IMR-90 (cell line): ENCODE measurements at regions not wholly inside any gene's neighbourhood (a gene's known extent, or its start where the extent isn't known, plus 50 kb on each side); places are given as distances from the start of the nearest gene placed in this dataset.

ENCODE experiments used
- ATAC-seq: fragments of 200-7000 bp; cut with Tn5 transposase; 2 replicates; pipeline ENCODE4 v1.9.1; 2020; ENCODE audit warnings: low read depth, mild to moderate bottlenecking, moderate library complexity
- BruUV-seq: library from RNA; stranded (reverse); fragments of 400-500 nt; replicated peaks from 2 replicates; lab custom pipeline; 2021; lab: Mats Ljungman, UMichigan
- CTCF ChIA-PET: fragments of 300-600 bp; formaldehyde crosslinking; extraction: SDS; loops from one replicate; lab custom pipeline; 2021; ENCODE audit warnings: antibody characterized with exemption; lab: Yijun Ruan, JAX
- POLR2A ChIA-PET: fragments of 300-600 bp; sonication (Branson Sonifier 250); formaldehyde crosslinking; loops from one replicate; lab custom pipeline; 2022; ENCODE audit warnings: antibody characterized with exemption; ENCODE audit not compliant: unreplicated experiment; lab: Charles Lee
- DNase-seq: peaks from one replicate; pipeline ENCODE4 v3.0.0; 2013
- H2AFZ ChIP-seq: replicated peaks from 2 replicates; pipeline ENCODE3; 2013; ENCODE audit warnings: low read length, mild to moderate bottlenecking; ENCODE audit not compliant: poor library complexity
- H2AK5ac ChIP-seq: 2 replicates; pipeline ENCODE4 v1.6.1; 2013; ENCODE audit warnings: low read depth, low read length, inconsistent platforms
- H2AK9ac ChIP-seq: replicated peaks from 2 replicates; pipeline ENCODE3; 2013; ENCODE audit warnings: mild to moderate bottlenecking, low read depth, low read length, moderate library complexity; ENCODE audit not compliant: poor library complexity
- H2BK120ac ChIP-seq: 2 replicates; pipeline ENCODE4 v1.6.1; 2013; ENCODE audit warnings: low read depth, low read length, inconsistent platforms
- H2BK15ac ChIP-seq: 3 replicates; pipeline ENCODE4 v1.6.1; 2013; ENCODE audit warnings: low read depth, low read length, inconsistent platforms
- H2BK20ac ChIP-seq: 2 replicates; pipeline ENCODE4 v1.6.1; 2013; ENCODE audit warnings: low read depth, mild to moderate bottlenecking, inconsistent platforms, low read length, moderate library complexity
- H2BK5ac ChIP-seq: 2 replicates; pipeline ENCODE4 v1.6.1; 2013; ENCODE audit warnings: mild to moderate bottlenecking, low read depth, low read length, inconsistent platforms; ENCODE audit not compliant: poor library complexity, severe bottlenecking
- H3K14ac ChIP-seq: replicated peaks from 2 replicates; pipeline ENCODE4 v1.6.1; 2013; ENCODE audit warnings: low read depth, low read length, inconsistent platforms
- H3K18ac ChIP-seq: 2 replicates; pipeline ENCODE4 v1.6.1; 2013; ENCODE audit warnings: low read depth, low read length, control low read depth
- H3K23ac ChIP-seq: 2 replicates; pipeline ENCODE4 v1.6.1; 2013; ENCODE audit warnings: low read depth, low read length, inconsistent platforms
- H3K27ac ChIP-seq: 2 replicates; pipeline ENCODE4 v1.5.1; 2013; ENCODE audit warnings: mild to moderate bottlenecking, control low read depth, low read length; ENCODE audit not compliant: insufficient read depth
- H3K27me3 ChIP-seq: 2 replicates; pipeline ENCODE4 v1.6.1; 2013; ENCODE audit warnings: low read length; ENCODE audit not compliant: control insufficient read depth, insufficient read depth
- H3K36me3 ChIP-seq: 2 replicates; pipeline ENCODE4 v1.6.1; 2013; ENCODE audit warnings: low read length, mixed read lengths; ENCODE audit not compliant: control insufficient read depth, insufficient read depth
- H3K4ac ChIP-seq: 2 replicates; pipeline ENCODE4 v1.6.1; 2013; ENCODE audit warnings: low read depth, low read length, inconsistent platforms
- H3K4me1 ChIP-seq: 2 replicates; pipeline ENCODE4 v1.6.1; 2013; ENCODE audit warnings: low read length, mixed read lengths; ENCODE audit not compliant: control insufficient read depth, insufficient read depth
- H3K4me2 ChIP-seq: 2 replicates; pipeline ENCODE4 v1.6.1; 2013; ENCODE audit warnings: low read depth, mild to moderate bottlenecking, control low read depth, low read length, moderate library complexity
- H3K4me3 ChIP-seq: 2 replicates; pipeline ENCODE4 v1.5.1; 2013; ENCODE audit warnings: low read depth, mild to moderate bottlenecking, control low read depth, low read length, moderate library complexity; ENCODE audit not compliant: insufficient read depth
- H3K56ac ChIP-seq: 2 replicates; pipeline ENCODE4 v1.6.1; 2013; ENCODE audit warnings: low read length, inconsistent platforms; ENCODE audit not compliant: insufficient read depth; ENCODE audit errors: extremely low read depth
- H3K79me1 ChIP-seq, 2 experiments: 2 replicates each; pipeline ENCODE4 v1.6.1; 2013; ENCODE audit warnings: low read length in 2 of 2, inconsistent platforms in 1 of 2, low read depth in 1 of 2
- H3K9ac ChIP-seq: 2 replicates; pipeline ENCODE4 v1.6.1; 2013; ENCODE audit warnings: low read depth, low read length, control low read depth
- H3K9me1 ChIP-seq: 2 replicates; pipeline ENCODE4 v1.6.1; 2013; ENCODE audit warnings: low read length, inconsistent platforms; ENCODE audit not compliant: insufficient read depth
- H3K9me3 ChIP-seq: 2 replicates; pipeline ENCODE4 v1.6.1; 2013; ENCODE audit warnings: low read length; ENCODE audit not compliant: control insufficient read depth, insufficient read depth
- H4K20me1 ChIP-seq: 2 replicates; pipeline ENCODE4 v1.6.1; 2013; ENCODE audit warnings: low read length, inconsistent platforms; ENCODE audit not compliant: insufficient read depth
- H4K5ac ChIP-seq: 2 replicates; pipeline ENCODE4 v1.6.1; 2013; ENCODE audit warnings: mild to moderate bottlenecking, low read depth, low read length, control low read depth
- H4K8ac ChIP-seq, 2 experiments: 2 replicates each; pipeline ENCODE4 v1.6.1; 2013; ENCODE audit warnings: low read depth in 2 of 2, low read length in 2 of 2, control low read depth in 1 of 2, inconsistent platforms in 1 of 2
- H4K91ac ChIP-seq: 2 replicates; pipeline ENCODE4 v1.6.1; 2013; ENCODE audit warnings: low read depth, low read length, inconsistent platforms; ENCODE audit not compliant: insufficient read depth
- BHLHE40 ChIP-seq: fragments of 150-350 bp; IDR thresholded peaks from 2 replicates; pipeline ENCODE4 v1.6.1; 2016; ENCODE audit warnings: mild to moderate bottlenecking, low read depth, low read length
- CEBPB ChIP-seq: IDR thresholded peaks from 2 replicates; pipeline ENCODE4 v1.6.1; 2012; ENCODE audit warnings: low read depth, low read length, improper control_type of control experiment
- CHD1 ChIP-seq: IDR thresholded peaks from 2 replicates; pipeline ENCODE4 v1.6.1; 2012; ENCODE audit warnings: low read depth, low read length, improper control_type of control experiment
- CTCF ChIP-seq: conservative IDR thresholded peaks from 2 replicates; pipeline ENCODE4 v1.5.1; 2012; ENCODE audit warnings: mild to moderate bottlenecking, low read depth, low read length, improper control_type of control experiment
- ELK1 ChIP-seq: fragments of 150-350 bp; IDR thresholded peaks from 2 replicates; pipeline ENCODE4 v1.6.1; 2016; ENCODE audit warnings: low read depth, mild to moderate bottlenecking, low read length, moderate library complexity, borderline replicate concordance
- FOS ChIP-seq: fragments of 150-350 bp; IDR thresholded peaks from 2 replicates; pipeline ENCODE4 v1.6.1; 2016; ENCODE audit warnings: low read depth, low read length
- MAFK ChIP-seq: IDR thresholded peaks from 2 replicates; pipeline ENCODE4 v1.6.1; 2012; ENCODE audit warnings: low read depth, low read length, improper control_type of control experiment
- MAZ ChIP-seq: IDR thresholded peaks from 2 replicates; pipeline ENCODE4 v1.6.1; 2012; ENCODE audit warnings: low read depth, mild to moderate bottlenecking, low read length, improper control_type of control experiment, moderate library complexity, borderline replicate concordance
- MXI1 ChIP-seq: IDR thresholded peaks from 2 replicates; pipeline ENCODE4 v1.6.1; 2012; ENCODE audit warnings: low read depth, mild to moderate bottlenecking, low read length, moderate library complexity, borderline replicate concordance
- NFE2L2 ChIP-seq: fragments of 150-350 bp; IDR thresholded peaks from 2 replicates; pipeline ENCODE4 v1.6.1; 2016; ENCODE audit warnings: low read depth, mild to moderate bottlenecking, low read length
- POLR2A ChIP-seq: IDR thresholded peaks from 2 replicates; pipeline ENCODE4 v1.6.1; 2012; ENCODE audit warnings: mild to moderate bottlenecking, low read depth, low read length
- RAD21 ChIP-seq: IDR thresholded peaks from 2 replicates; pipeline ENCODE4 v1.6.1; 2012; ENCODE audit warnings: low read length, improper control_type of control experiment
- RCOR1 ChIP-seq: IDR thresholded peaks from 2 replicates; pipeline ENCODE4 v1.6.1; 2012; ENCODE audit warnings: mild to moderate bottlenecking, low read length, improper control_type of control experiment; ENCODE audit not compliant: insufficient replicate concordance
- RFX5 ChIP-seq: IDR thresholded peaks from 2 replicates; pipeline ENCODE4 v1.8.0; 2012; ENCODE audit warnings: low read depth, mild to moderate bottlenecking, low read length, moderate library complexity
- SMC3 ChIP-seq: fragments of 150-350 bp; IDR thresholded peaks from 2 replicates; pipeline ENCODE4 v1.6.1; 2016; ENCODE audit warnings: low read depth, mild to moderate bottlenecking, antibody characterized with exemption, low read length, moderate library complexity
- WGBS, 2 experiments: methylation state at CpG; one replicate each; pipeline versions ENCODE4 v1.1.5 to v1.1.7; 2013; ENCODE audit warnings: missing lambda C conversion rate in 2 of 2; ENCODE audit not compliant: insufficient read length in 1 of 2; ENCODE audit errors: extremely low coverage in 2 of 2; 5-methylcytosine and 5-hydroxymethylcytosine counted together
- dilution Hi-C: fragments of 300-500 bp; cut with HindIII; formaldehyde crosslinking; loops from one replicate; pipeline ENCODE4 v1.14.3; 2018; ENCODE audit warnings: low sequenced_read_pairs; ENCODE audit not compliant: unreplicated experiment
- in situ Hi-C: fragments of 300-500 bp; cut with MboI; formaldehyde crosslinking; loops from 3 replicates; pipeline ENCODE4 v1.14.3; 2019; ENCODE audit warnings: low sequenced_read_pairs, inconsistent platforms, mixed read lengths
- intact Hi-C: fragments of 100-400 bp; cut with micrococcal nuclease; formaldehyde crosslinking; loops from 2 replicates; pipeline ENCODE4 v1.10.0; 2022
- TF ChIP-seq, protein P1 (sequence below): fragments of 150-350 bp; IDR thresholded peaks from 2 replicates; pipeline ENCODE4 v1.6.1; 2017; ENCODE audit warnings: mild to moderate bottlenecking, antibody characterized with exemption, low read length, low read depth

GRCh38 chr3:164278550-164278949, 799.7 kb downstream of the SI start:
- ATAC-seq (no peak), DNase-seq (no peak)
- Histone ChIP-seq H3K4me2 (no peak overlapping the region), H2AK9ac (no peak overlapping the region), H2AFZ (no peak overlapping the region), H3K18ac (no peak overlapping the region), H4K20me1 (no peaks in the 10 kb centered on the region), H4K8ac (no peak overlapping the region), H3K4me3 (no peak overlapping the region), H4K91ac (no peak overlapping the region), H2AK5ac (no peak overlapping the region), H3K36me3 (no peaks in the 10 kb centered on the region), H2BK120ac (no peak overlapping the region), H3K56ac (no peak overlapping the region), H3K9me3 (peaks cover 19% of the 10 kb centered on the region), H2BK5ac (no peak overlapping the region), H3K79me1 (no peaks in the 10 kb centered on the region), H3K4ac (no peak overlapping the region), H3K27ac (no peak overlapping the region), H3K27me3 (no peaks in the 10 kb centered on the region), H3K23ac (no peak overlapping the region), H3K14ac (no peak overlapping the region), H2BK20ac (no peak overlapping the region), H3K4me1 (no peaks in the 10 kb centered on the region), H3K9ac (no peak overlapping the region), H3K9me1 (no peaks in the 10 kb centered on the region), H2BK15ac (no peak overlapping the region), H4K5ac (no peak overlapping the region)
- no CpG with 5 or more reads among the region's 2 CpGs for WGBS, 2 experiments
- in situ Hi-C loops (no loop called here), dilution Hi-C loops (no loop called here), intact Hi-C loops (loop anchor here (10.0 kb wide), 1 partner anchor 56 kb away; no protein-coding TSS in a partner anchor)
- CTCF ChIA-PET, result no interaction called here
- no TSS peak for BruUV-seq
- no peak for TF ChIP-seq CHD1
- TF ChIP-seq RFX5, result no peak
- no peak for TF ChIP-seq NFE2L2
- no peak for TF ChIP-seq RCOR1
- TF ChIP-seq SMC3, result no peak
- TF ChIP-seq RAD21, result no peak
- TF ChIP-seq CTCF, result no peak
- no peak for TF ChIP-seq MAFK
- TF ChIP-seq, protein P1, sequence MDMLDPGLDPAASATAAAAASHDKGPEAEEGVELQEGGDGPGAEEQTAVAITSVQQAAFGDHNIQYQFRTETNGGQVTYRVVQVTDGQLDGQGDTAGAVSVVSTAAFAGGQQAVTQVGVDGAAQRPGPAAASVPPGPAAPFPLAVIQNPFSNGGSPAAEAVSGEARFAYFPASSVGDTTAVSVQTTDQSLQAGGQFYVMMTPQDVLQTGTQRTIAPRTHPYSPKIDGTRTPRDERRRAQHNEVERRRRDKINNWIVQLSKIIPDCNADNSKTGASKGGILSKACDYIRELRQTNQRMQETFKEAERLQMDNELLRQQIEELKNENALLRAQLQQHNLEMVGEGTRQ, result no peak
- TF ChIP-seq MAZ, result no peak
- TF ChIP-seq CEBPB, result no peak
- TF ChIP-seq MXI1, result no peak
- TF ChIP-seq FOS, result no peak
- no peak for TF ChIP-seq POLR2A
- TF ChIP-seq BHLHE40, result no peak
- no peak for TF ChIP-seq ELK1
- POLR2A ChIA-PET, result no interaction called here
